GM23338 (cell line): ENCODE measurements at regions not wholly inside any gene's neighbourhood (a gene's known extent, or its start where the extent isn't known, plus 50 kb on each side); places are given as distances from the start of the nearest gene placed in this dataset.

Source experiments
- ATAC-seq: fragments of 200-7000 bp; cut with Tn5 transposase; 3 replicates; pipeline ENCODE4 v1.9.1; 2020
- DNase-seq: peaks from one replicate; pipeline ENCODE4 v3.0.0-alpha.2; 2015; ENCODE audit warnings: low spot score
- H2AFZ ChIP-seq: fragments of 200-600 bp; sonication (generic); 2 replicates; pipeline ENCODE4 v1.8.0; 2016; ENCODE audit warnings: antibody characterized with exemption, mild to moderate bottlenecking, moderate library complexity
- H3F3A ChIP-seq: fragments of 200-600 bp; sonication (generic); replicated peaks from 2 replicates; pipeline ENCODE4 v1.8.0; 2017; ENCODE audit warnings: antibody characterized with exemption, mixed run types, low read depth
- H3K27ac ChIP-seq: fragments of 200-600 bp; sonication (generic); 2 replicates; pipeline ENCODE4 v1.6.1; 2016; ENCODE audit warnings: low read depth
- H3K27me3 ChIP-seq: fragments of 200-600 bp; sonication (generic); 2 replicates; pipeline ENCODE4 v1.8.0; 2016; ENCODE audit warnings: mild to moderate bottlenecking, mixed run types, moderate library complexity; ENCODE audit not compliant: insufficient read depth
- H3K36me3 ChIP-seq: fragments of 200-600 bp; sonication (generic); 2 replicates; pipeline ENCODE4 v1.8.0; 2016; ENCODE audit warnings: mild to moderate bottlenecking; ENCODE audit not compliant: insufficient read depth
- H3K4me1 ChIP-seq: fragments of 200-600 bp; sonication (generic); 2 replicates; pipeline ENCODE4 v1.8.0; 2016; ENCODE audit warnings: mild to moderate bottlenecking, moderate library complexity; ENCODE audit not compliant: insufficient read depth
- H3K4me2 ChIP-seq: fragments of 200-600 bp; sonication (generic); 2 replicates; pipeline ENCODE4 v1.7.1; 2017; ENCODE audit warnings: mixed run types
- H3K4me3 ChIP-seq: fragments of 200-600 bp; sonication (generic); 2 replicates; pipeline ENCODE4 v1.6.1; 2016; ENCODE audit warnings: mixed run types
- H3K79me2 ChIP-seq: fragments of 200-600 bp; sonication (generic); replicated peaks from 2 replicates; pipeline ENCODE4 v1.8.0; 2017; ENCODE audit warnings: mild to moderate bottlenecking; ENCODE audit not compliant: insufficient read depth
- H3K9me2 ChIP-seq: fragments of 200-600 bp; sonication (generic); 2 replicates; pipeline ENCODE4 v1.8.0; 2017; ENCODE audit not compliant: insufficient read depth
- H4K20me1 ChIP-seq: fragments of 200-600 bp; sonication (generic); replicated peaks from 2 replicates; pipeline ENCODE4 v1.8.0; 2017; ENCODE audit warnings: mild to moderate bottlenecking; ENCODE audit not compliant: insufficient read depth
- H3K27ac Mint-ChIP-seq: 2 replicates; pipeline ENCODE4 v1.8.0; 2020; ENCODE audit warnings: inconsistent platforms, mild to moderate bottlenecking, moderate library complexity, mixed read lengths
- H3K27me3 Mint-ChIP-seq: 3 replicates; pipeline ENCODE4 v1.8.0; 2022; ENCODE audit warnings: low read depth, mild to moderate bottlenecking, moderate library complexity, mixed read lengths, inconsistent platforms; ENCODE audit not compliant: insufficient read depth, poor library complexity
- H3K36me3 Mint-ChIP-seq: 3 replicates; pipeline ENCODE4 v1.8.0; 2021; ENCODE audit warnings: low read depth, mild to moderate bottlenecking, inconsistent platforms, moderate library complexity, mixed read lengths
- H3K4me1 Mint-ChIP-seq: 3 replicates; pipeline ENCODE4 v1.8.0; 2020; ENCODE audit warnings: mild to moderate bottlenecking, inconsistent platforms, mixed read lengths
- H3K4me3 Mint-ChIP-seq: 3 replicates; pipeline ENCODE4 v1.8.0; 2021; ENCODE audit warnings: moderate library complexity, mild to moderate bottlenecking, inconsistent platforms, mixed read lengths
- H3K9me3 Mint-ChIP-seq: 3 replicates; pipeline ENCODE4 v1.8.0; 2020; ENCODE audit warnings: moderate library complexity, mild to moderate bottlenecking, inconsistent platforms, mixed read lengths
- CREB1 ChIP-seq: fragments of 250-450 bp; sonication (Bioruptor Pico); IDR thresholded peaks from 2 replicates; pipeline ENCODE4 v1.5.0; 2020; ENCODE audit warnings: low read depth, mild to moderate bottlenecking, moderate library complexity
- EZH2 ChIP-seq: fragments of 200-600 bp; sonication (generic); IDR thresholded peaks from one replicate; pipeline ENCODE4 v1.8.0; 2017; ENCODE audit warnings: antibody characterized with exemption, mild to moderate bottlenecking, low read depth; ENCODE audit not compliant: unreplicated experiment
- EZH2phosphoT487 ChIP-seq: fragments of 200-600 bp; sonication (generic); IDR thresholded peaks from one replicate; pipeline ENCODE4 v1.8.1; 2018; ENCODE audit warnings: antibody characterized with exemption; ENCODE audit not compliant: unreplicated experiment
- POLR2AphosphoS5 ChIP-seq: IDR thresholded peaks from 2 replicates; pipeline ENCODE4 v1.6.1; 2016; ENCODE audit warnings: antibody characterized with exemption, low read depth
- ZNF114 ChIP-seq: fragments of 250-450 bp; sonication (Bioruptor Pico); IDR thresholded peaks from 2 replicates; pipeline ENCODE4 v1.5.0; 2020; ENCODE audit warnings: mild to moderate bottlenecking, moderate library complexity
- TF ChIP-seq, protein P1 (sequence below): fragments of 250-450 bp; sonication (Bioruptor Pico); IDR thresholded peaks from 2 replicates; pipeline ENCODE4 v1.5.0; 2020; ENCODE audit warnings: mild to moderate bottlenecking, moderate library complexity
- TF ChIP-seq, protein P2 (sequence below), 2 experiments: fragments of 200-600 bp in 1 of 2; sonication (generic) in 1 of 2; conservative IDR thresholded peaks; 2 replicates each; pipeline versions ENCODE4 v1.5.1 to v1.6.1; 2016 to 2017; ENCODE audit warnings: antibody characterized with exemption in 2 of 2, low read depth in 2 of 2, mild to moderate bottlenecking in 2 of 2, moderate library complexity in 1 of 2
- TF ChIP-seq, protein P3 (sequence below): IDR thresholded peaks from 2 replicates; pipeline ENCODE4 v1.6.1; 2016; ENCODE audit warnings: antibody characterized with exemption
- TF ChIP-seq, protein P4 (sequence below): IDR thresholded peaks from one replicate; pipeline ENCODE4 v1.6.1; 2018; ENCODE audit warnings: antibody characterized with exemption; ENCODE audit not compliant: unreplicated experiment

DNA sequence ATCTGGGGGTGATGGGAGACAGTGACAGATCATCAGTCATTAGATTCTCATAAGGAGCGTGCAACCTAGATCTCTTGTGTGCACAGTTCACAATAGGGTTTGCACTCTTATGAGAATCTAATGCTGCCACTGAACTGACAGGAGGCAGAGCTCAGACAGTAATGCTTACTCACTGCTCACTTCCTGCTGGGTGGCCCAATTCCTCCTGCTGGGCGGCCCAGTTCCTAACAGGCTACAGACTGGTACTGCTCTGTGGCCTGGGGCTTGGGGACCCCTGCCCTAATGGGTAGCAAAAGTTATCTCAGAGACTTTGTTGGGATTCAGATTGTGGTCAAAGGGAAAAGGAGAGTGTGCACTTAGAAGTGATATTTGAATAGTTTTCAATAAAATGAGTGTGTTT, 840.1 kb upstream of the ID2 start:
- no peaks in the 10 kb centered on the region for H3K4me1 Mint-ChIP-seq
- no peak for ATAC-seq

DNA sequence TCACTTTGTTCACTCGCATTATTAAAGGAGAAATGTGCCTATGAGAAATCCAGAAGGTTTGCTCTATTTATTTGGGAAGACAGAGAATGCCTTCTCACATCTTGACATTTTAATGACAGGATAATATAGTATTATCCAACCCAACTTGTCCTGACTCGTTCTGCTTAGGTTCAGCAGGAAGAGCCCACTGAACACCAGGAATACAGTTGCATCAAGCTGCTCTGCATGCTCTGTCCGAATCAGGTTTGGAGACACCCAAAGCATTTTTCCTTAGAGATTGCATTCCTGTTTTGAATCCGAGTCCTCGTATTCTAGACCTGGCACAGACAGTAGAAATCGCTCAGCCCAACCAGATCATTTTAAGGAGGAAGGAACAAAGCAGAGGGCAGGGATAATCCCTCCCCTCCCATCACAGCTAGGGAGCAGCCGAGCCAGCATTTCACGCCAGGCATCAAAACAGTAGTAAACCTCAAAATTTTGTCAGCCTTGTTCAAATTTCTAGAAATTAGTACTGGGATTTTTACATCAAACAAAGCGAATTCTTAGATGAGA, 837.4 kb upstream of the ID2 start:
- DNase-seq: no peak
- TF ChIP-seq, protein P1, sequence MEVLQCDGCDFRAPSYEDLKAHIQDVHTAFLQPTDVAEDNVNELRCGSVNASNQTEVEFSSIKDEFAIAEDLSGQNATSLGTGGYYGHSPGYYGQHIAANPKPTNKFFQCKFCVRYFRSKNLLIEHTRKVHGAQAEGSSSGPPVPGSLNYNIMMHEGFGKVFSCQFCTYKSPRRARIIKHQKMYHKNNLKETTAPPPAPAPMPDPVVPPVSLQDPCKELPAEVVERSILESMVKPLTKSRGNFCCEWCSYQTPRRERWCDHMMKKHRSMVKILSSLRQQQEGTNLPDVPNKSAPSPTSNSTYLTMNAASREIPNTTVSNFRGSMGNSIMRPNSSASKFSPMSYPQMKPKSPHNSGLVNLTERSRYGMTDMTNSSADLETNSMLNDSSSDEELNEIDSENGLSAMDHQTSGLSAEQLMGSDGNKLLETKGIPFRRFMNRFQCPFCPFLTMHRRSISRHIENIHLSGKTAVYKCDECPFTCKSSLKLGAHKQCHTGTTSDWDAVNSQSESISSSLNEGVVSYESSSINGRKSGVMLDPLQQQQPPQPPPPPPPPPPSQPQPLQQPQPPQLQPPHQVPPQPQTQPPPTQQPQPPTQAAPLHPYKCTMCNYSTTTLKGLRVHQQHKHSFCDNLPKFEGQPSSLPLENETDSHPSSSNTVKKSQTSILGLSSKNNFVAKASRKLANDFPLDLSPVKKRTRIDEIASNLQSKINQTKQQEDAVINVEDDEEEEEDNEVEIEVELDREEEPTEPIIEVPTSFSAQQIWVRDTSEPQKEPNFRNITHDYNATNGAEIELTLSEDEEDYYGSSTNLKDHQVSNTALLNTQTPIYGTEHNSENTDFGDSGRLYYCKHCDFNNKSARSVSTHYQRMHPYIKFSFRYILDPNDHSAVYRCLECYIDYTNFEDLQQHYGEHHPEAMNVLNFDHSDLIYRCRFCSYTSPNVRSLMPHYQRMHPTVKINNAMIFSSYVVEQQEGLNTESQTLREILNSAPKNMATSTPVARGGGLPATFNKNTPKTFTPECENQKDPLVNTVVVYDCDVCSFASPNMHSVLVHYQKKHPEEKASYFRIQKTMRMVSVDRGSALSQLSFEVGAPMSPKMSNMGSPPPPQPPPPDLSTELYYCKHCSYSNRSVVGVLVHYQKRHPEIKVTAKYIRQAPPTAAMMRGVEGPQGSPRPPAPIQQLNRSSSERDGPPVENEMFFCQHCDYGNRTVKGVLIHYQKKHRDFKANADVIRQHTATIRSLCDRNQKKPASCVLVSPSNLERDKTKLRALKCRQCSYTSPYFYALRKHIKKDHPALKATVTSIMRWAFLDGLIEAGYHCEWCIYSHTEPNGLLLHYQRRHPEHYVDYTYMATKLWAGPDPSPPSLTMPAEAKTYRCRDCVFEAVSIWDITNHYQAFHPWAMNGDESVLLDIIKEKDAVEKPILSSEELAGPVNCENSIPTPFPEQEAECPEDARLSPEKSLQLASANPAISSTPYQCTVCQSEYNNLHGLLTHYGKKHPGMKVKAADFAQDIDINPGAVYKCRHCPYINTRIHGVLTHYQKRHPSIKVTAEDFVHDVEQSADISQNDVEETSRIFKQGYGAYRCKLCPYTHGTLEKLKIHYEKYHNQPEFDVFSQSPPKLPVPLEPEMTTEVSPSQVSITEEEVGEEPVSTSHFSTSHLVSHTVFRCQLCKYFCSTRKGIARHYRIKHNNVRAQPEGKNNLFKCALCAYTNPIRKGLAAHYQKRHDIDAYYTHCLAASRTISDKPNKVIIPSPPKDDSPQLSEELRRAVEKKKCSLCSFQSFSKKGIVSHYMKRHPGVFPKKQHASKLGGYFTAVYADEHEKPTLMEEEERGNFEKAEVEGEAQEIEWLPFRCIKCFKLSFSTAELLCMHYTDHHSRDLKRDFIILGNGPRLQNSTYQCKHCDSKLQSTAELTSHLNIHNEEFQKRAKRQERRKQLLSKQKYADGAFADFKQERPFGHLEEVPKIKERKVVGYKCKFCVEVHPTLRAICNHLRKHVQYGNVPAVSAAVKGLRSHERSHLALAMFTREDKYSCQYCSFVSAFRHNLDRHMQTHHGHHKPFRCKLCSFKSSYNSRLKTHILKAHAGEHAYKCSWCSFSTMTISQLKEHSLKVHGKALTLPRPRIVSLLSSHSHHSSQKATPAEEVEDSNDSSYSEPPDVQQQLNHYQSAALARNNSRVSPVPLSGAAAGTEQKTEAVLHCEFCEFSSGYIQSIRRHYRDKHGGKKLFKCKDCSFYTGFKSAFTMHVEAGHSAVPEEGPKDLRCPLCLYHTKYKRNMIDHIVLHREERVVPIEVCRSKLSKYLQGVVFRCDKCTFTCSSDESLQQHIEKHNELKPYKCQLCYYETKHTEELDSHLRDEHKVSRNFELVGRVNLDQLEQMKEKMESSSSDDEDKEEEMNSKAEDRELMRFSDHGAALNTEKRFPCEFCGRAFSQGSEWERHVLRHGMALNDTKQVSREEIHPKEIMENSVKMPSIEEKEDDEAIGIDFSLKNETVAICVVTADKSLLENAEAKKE: no peak
- TF ChIP-seq ZNF114: no peak
- TF ChIP-seq, protein P2, sequence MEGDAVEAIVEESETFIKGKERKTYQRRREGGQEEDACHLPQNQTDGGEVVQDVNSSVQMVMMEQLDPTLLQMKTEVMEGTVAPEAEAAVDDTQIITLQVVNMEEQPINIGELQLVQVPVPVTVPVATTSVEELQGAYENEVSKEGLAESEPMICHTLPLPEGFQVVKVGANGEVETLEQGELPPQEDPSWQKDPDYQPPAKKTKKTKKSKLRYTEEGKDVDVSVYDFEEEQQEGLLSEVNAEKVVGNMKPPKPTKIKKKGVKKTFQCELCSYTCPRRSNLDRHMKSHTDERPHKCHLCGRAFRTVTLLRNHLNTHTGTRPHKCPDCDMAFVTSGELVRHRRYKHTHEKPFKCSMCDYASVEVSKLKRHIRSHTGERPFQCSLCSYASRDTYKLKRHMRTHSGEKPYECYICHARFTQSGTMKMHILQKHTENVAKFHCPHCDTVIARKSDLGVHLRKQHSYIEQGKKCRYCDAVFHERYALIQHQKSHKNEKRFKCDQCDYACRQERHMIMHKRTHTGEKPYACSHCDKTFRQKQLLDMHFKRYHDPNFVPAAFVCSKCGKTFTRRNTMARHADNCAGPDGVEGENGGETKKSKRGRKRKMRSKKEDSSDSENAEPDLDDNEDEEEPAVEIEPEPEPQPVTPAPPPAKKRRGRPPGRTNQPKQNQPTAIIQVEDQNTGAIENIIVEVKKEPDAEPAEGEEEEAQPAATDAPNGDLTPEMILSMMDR (conservative IDR thresholded peaks at IDR 0.05; ENCODE audit: low read depth in 2 of 2): no peak

More for the DNA sequence above, 840.1 kb upstream of the ID2 start:
- peaks cover 7% of the 10 kb centered on the region for H3K36me3 ChIP-seq
- H4K20me1 ChIP-seq: no peaks in the 10 kb centered on the region
- H3K4me3 ChIP-seq: no peak overlapping the region
- no peak overlapping the region for H3K4me3 Mint-ChIP-seq
- H3K27ac ChIP-seq: no peak overlapping the region
- H3K27me3 ChIP-seq: no peaks in the 10 kb centered on the region
- H3K27me3 Mint-ChIP-seq: peaks cover 3% of the 10 kb centered on the region
- no peak overlapping the region for H3K27ac Mint-ChIP-seq
- no peaks in the 10 kb centered on the region for H3K79me2 ChIP-seq
- H2AFZ ChIP-seq: no peak overlapping the region
- peaks cover 27% of the 10 kb centered on the region for H3K36me3 Mint-ChIP-seq
- no peak overlapping the region for H3K4me2 ChIP-seq
- no peak for DNase-seq
- H3K9me3 Mint-ChIP-seq: peaks cover 24% of the 10 kb centered on the region
- no peaks in the 10 kb centered on the region for H3K4me1 ChIP-seq
- no peaks in the 10 kb centered on the region for H3F3A ChIP-seq
- TF ChIP-seq EZH2phosphoT487 (no peak), EZH2 (no peak), CREB1 (CRISPR knock-in tag) (no peak), POLR2AphosphoS5 (no peak)
- TF ChIP-seq, protein P3, sequence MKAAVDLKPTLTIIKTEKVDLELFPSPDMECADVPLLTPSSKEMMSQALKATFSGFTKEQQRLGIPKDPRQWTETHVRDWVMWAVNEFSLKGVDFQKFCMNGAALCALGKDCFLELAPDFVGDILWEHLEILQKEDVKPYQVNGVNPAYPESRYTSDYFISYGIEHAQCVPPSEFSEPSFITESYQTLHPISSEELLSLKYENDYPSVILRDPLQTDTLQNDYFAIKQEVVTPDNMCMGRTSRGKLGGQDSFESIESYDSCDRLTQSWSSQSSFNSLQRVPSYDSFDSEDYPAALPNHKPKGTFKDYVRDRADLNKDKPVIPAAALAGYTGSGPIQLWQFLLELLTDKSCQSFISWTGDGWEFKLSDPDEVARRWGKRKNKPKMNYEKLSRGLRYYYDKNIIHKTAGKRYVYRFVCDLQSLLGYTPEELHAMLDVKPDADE: no peak
- TF ChIP-seq, protein P4, sequence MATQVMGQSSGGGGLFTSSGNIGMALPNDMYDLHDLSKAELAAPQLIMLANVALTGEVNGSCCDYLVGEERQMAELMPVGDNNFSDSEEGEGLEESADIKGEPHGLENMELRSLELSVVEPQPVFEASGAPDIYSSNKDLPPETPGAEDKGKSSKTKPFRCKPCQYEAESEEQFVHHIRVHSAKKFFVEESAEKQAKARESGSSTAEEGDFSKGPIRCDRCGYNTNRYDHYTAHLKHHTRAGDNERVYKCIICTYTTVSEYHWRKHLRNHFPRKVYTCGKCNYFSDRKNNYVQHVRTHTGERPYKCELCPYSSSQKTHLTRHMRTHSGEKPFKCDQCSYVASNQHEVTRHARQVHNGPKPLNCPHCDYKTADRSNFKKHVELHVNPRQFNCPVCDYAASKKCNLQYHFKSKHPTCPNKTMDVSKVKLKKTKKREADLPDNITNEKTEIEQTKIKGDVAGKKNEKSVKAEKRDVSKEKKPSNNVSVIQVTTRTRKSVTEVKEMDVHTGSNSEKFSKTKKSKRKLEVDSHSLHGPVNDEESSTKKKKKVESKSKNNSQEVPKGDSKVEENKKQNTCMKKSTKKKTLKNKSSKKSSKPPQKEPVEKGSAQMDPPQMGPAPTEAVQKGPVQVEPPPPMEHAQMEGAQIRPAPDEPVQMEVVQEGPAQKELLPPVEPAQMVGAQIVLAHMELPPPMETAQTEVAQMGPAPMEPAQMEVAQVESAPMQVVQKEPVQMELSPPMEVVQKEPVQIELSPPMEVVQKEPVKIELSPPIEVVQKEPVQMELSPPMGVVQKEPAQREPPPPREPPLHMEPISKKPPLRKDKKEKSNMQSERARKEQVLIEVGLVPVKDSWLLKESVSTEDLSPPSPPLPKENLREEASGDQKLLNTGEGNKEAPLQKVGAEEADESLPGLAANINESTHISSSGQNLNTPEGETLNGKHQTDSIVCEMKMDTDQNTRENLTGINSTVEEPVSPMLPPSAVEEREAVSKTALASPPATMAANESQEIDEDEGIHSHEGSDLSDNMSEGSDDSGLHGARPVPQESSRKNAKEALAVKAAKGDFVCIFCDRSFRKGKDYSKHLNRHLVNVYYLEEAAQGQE: no peak
- peaks cover 26% of the 10 kb centered on the region for H3K9me2 ChIP-seq

More for the DNA sequence above, 837.4 kb upstream of the ID2 start:
- H3K36me3 Mint-ChIP-seq: peaks cover 21% of the 10 kb centered on the region
- H2AFZ ChIP-seq: 0 out of 2 replicates have a peak overlapping the region, but pooled peaks have one; percentile 60
- H3K4me3 ChIP-seq: no peak overlapping the region
- H3K27ac Mint-ChIP-seq: no peak overlapping the region
- no peaks in the 10 kb centered on the region for H4K20me1 ChIP-seq
- no peak overlapping the region for H3K4me3 Mint-ChIP-seq
- no peak overlapping the region for H3K4me2 ChIP-seq
- H3K79me2 ChIP-seq: no peaks in the 10 kb centered on the region
- no peak overlapping the region for H3K27ac ChIP-seq
- peaks cover 10% of the 10 kb centered on the region; the same call in 1 of the 2 replicates for H3K9me2 ChIP-seq
- no peak for ATAC-seq
- no peaks in the 10 kb centered on the region for H3K4me1 Mint-ChIP-seq
- no peaks in the 10 kb centered on the region for H3F3A ChIP-seq
- H3K27me3 ChIP-seq: no peaks in the 10 kb centered on the region
- H3K4me1 ChIP-seq: no peaks in the 10 kb centered on the region
- H3K36me3 ChIP-seq: peaks cover 7% of the 10 kb centered on the region
- peaks cover 24% of the 10 kb centered on the region for H3K9me3 Mint-ChIP-seq
- peaks cover 5% of the 10 kb centered on the region for H3K27me3 Mint-ChIP-seq
